ENCODE measurements at regions not wholly inside any gene's neighbourhood (a gene's known extent, or its start where the extent isn't known, plus 50 kb on each side); places are given as distances from the start of the nearest gene placed in this dataset.

DNA sequence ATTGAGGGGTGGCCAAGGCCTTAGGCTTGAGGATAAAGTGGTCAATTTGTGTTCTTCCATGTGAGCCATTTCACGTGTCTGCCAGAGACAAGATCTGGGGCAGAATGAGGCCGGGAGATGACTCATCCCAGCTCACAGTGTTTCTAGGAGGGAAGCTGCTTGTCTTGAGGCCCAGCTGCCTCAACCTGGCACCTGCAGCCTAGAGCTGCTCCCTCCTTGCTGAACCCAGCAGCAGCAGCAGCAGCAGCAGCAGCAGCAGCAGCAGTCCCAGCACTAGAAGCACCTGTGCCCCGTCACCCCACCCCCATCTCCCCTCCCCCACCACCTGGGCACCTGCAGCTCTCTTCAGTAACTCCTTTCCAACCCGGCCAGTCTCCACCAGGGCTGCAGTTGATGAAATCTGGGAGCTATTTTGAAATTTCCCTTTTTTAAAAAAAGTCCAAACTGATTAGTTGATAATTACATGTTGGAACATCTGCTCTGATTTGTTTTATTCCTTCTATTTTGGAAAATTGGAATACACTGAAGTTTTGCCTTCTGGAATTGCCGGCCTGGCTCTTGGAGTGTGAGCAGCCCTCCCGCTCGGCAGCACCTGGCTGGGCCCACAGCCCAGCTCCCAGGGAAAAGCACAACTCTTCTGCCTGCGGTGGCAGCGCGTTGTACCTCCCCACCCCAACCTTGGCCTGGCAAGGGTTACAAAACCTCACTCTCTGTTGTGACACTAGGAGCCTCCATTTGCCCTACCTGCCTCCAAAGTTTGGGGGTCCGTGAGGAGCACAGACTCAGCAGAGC, 143.5 kb downstream of the NXPE2 start:
- Histone ChIP-seq H3K4me3 (no peak overlapping the region), H3K36me3 (no peaks in the 10 kb centered on the region), H3K9me3 (no peaks in the 10 kb centered on the region), H3K4me1 (no peaks in the 10 kb centered on the region), H3K27me3 (no peaks in the 10 kb centered on the region), H3K27ac (no peak overlapping the region)
- TF ChIP-seq POLR2A (IDR thresholded peaks at IDR 0.05), result no peak
- no peak for TF ChIP-seq CTCF (IDR thresholded peaks at IDR 0.05)
- TF ChIP-seq POLR2AphosphoS5 (IDR thresholded peaks at IDR 0.05; ENCODE audit: insufficient read depth in 1 of 2, low read depth in 1 of 2), result no peak
- intact Hi-C loops (cut with DNase I), result no loop called here
- no peak for DNase-seq (ENCODE audit: extremely low spot score in 2 of 2)

- no peak for TF ChIP-seq POLR2A (IDR thresholded peaks at IDR 0.05)
- no peak for TF ChIP-seq POLR2AphosphoS5 (IDR thresholded peaks at IDR 0.05; ENCODE audit: insufficient read depth in 1 of 2, low read depth in 1 of 2)
- no peak for TF ChIP-seq CTCF (IDR thresholded peaks at IDR 0.05)
- Histone ChIP-seq H3K27ac (no peak overlapping the region), H3K36me3 (no peaks in the 10 kb centered on the region), H3K27me3 (no peaks in the 10 kb centered on the region), H3K9me3 (no peaks in the 10 kb centered on the region), H3K4me1 (no peaks in the 10 kb centered on the region), H3K4me3 (no peak overlapping the region)
- no peak for DNase-seq (ENCODE audit: extremely low spot score in 2 of 2)
- intact Hi-C loops (cut with DNase I), result no loop called here
These were observed 148.6 kb downstream of the NXPE2 start for GRCh38 chr11:114826910-114827442.

- H3K9me3 ChIP-seq, result no peaks in the 10 kb centered on the region
- intact Hi-C loops (cut with DNase I), result no loop called here
- no peak overlapping the region for H3K27ac ChIP-seq
- DNase-seq (ENCODE audit: extremely low spot score in 2 of 2), result no peak
- no peaks in the 10 kb centered on the region for H3K36me3 ChIP-seq
- H3K27me3 ChIP-seq, result no peaks in the 10 kb centered on the region
- H3K4me3 ChIP-seq, result no peak overlapping the region
- no peaks in the 10 kb centered on the region for H3K4me1 ChIP-seq
- no peak for TF ChIP-seq CTCF (IDR thresholded peaks at IDR 0.05)
- no peak for TF ChIP-seq POLR2A (IDR thresholded peaks at IDR 0.05)
These were observed 149.4 kb downstream of the NXPE2 start for GRCh38 chr11:114827736-114828135.

- Histone ChIP-seq H3K27ac (no peak overlapping the region), H3K4me1 (no peaks in the 10 kb centered on the region), H3K36me3 (no peaks in the 10 kb centered on the region), H3K4me3 (no peak overlapping the region), H3K9me3 (no peaks in the 10 kb centered on the region), H3K27me3 (no peaks in the 10 kb centered on the region)
- intact Hi-C loops (cut with DNase I), result loop anchor here (5.0 kb wide), 1 partner anchor 495 kb away; no protein-coding TSS in a partner anchor
- no peak for TF ChIP-seq CTCF (IDR thresholded peaks at IDR 0.05)
- no peak for TF ChIP-seq POLR2A (IDR thresholded peaks at IDR 0.05)
- no peak for TF ChIP-seq POLR2AphosphoS5 (IDR thresholded peaks at IDR 0.05; ENCODE audit: insufficient read depth in 1 of 2, low read depth in 1 of 2)
- no peak for DNase-seq (ENCODE audit: extremely low spot score in 2 of 2)
These were observed 154.3 kb downstream of the NXPE2 start for GRCh38 chr11:114832532-114833125.

DNA sequence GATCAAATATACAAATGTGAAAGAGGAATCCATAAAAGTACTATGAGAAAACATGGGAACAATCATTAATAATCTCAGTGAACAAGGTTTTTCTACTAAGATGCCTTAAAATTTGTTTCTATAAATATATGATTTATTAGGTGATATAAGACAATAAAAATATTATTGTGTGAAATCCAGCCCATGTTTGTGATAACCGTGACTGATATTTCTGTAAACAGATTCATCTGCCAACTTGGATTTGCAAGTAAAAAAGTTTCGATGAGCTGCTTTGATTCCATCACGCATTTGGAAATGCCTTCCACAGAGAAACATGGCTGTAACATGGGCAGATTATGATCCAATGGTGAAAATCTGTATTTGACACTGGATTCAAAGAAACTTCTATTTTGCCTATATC, 157.8 kb downstream of the NXPE2 start:
- intact Hi-C loops (cut with DNase I), result no loop called here
- Histone ChIP-seq H3K27me3 (no peaks in the 10 kb centered on the region), H3K9me3 (no peaks in the 10 kb centered on the region), H3K27ac (no peak overlapping the region), H3K4me1 (no peaks in the 10 kb centered on the region), H3K4me3 (no peak overlapping the region), H3K36me3 (no peaks in the 10 kb centered on the region)
- DNase-seq (ENCODE audit: extremely low spot score in 2 of 2), result no peak
- no peak for TF ChIP-seq POLR2AphosphoS5 (IDR thresholded peaks at IDR 0.05; ENCODE audit: insufficient read depth in 1 of 2, low read depth in 1 of 2)
- no peak for TF ChIP-seq CTCF (IDR thresholded peaks at IDR 0.05)
- no peak for TF ChIP-seq POLR2A (IDR thresholded peaks at IDR 0.05)
